Activated CD4-positive, alpha-beta T cell treated with anti-CD3 and anti-CD28 coated beads for 4 hours (primary cell): ENCODE measurements at regions not wholly inside any gene's neighbourhood (a gene's known extent, or its start where the extent isn't known, plus 50 kb on each side); places are given as distances from the start of the nearest gene placed in this dataset.
"Not testable (repeated sequence)": the region's sequence is repeated elsewhere in the genome, so short reads cannot be mapped to it uniquely, and the experiment has no call there.

Source experiments
- DNase-seq, 2 donors: peaks; one replicate each; pipeline ENCODE4 v3.0.0-alpha.2; 2020

- no peak for DNase-seq
These were observed 1160.4 kb downstream of the EFNA5 start for GRCh38 chr5:106510321-106510720.

DNA sequence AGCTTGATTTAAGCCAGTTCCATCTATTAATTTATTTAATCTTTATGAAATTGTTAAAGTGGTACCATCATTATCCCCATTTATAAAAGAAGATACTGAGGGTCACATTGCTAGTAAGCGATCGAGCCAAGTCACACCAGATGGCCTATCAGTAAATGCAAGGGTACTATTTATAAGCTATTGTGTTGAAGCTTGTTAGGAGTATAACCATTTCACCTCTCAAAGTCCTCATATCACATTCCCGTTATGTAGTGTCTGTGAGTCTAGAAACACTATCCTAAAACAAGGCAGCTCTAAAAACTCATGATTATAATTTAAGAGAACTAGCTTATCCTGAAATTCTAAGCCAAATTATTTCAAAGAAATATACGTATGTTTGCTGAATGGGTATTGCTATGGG lies 1161.8 kb downstream of the EFNA5 start:
- no peak for DNase-seq

GRCh38 chr5:106493910-106494309 lies 1176.8 kb downstream of the EFNA5 start:
- DNase-seq: no peak

GRCh38 chr5:106489004-106489403 lies 1181.7 kb downstream of the EFNA5 start:
- DNase-seq: no peak

DNA sequence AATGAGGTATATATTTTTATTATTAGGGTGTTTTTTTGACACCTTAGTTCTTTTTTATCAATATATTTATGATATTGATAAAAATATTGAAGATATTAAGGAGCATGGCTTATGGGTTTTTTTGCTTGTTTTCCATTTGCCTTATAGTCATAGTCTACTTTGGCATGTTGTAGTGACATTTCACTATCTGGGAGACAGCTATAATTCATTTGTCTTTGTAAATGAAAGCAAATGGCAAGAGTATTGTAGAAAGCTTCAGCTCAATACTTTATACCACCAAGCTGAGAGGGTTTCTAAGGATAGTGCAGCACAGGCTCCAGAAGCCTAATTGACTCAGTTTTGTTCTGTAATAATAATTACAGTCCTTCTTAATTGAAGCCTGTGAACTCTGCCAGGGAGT lies 1182.3 kb downstream of the EFNA5 start:
- DNase-seq: no peak

DNA sequence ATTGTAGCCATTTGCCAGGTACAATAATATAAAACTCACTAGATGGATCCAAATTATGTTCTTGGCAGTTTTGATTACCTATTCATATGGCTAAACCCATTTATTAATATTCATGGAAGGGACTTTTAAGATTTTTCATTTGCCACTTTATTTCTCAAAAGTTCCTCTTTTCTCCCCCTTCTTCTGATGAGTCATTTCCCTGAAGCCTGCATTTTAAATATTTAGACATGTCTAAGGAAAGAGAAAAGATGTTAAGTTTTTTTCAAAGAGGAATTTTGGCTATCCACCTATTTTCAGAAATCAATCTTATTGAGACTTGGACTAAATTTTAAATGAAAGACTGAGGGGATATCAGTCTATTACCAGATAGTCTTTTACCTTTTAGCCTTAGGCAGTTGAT lies 1189.4 kb downstream of the EFNA5 start:
- DNase-seq: no peak

DNA sequence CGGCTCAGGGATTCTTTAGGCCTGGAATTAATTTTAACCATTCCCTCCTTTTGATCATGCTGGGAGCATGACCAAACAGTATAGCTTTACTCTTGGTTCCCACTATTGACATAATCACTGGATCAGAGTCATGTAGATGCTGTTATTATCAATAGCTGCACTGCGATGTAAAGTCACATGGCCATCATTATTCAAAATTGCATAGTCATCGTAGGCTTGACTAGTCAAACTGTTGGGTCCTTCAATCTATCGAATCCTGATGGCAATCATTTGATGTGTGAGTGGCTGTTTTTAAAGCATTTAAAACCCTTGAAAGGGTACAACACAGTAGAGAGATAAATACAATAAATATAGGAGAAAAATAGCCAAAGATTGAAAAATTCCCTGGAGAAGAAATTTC lies 1194.1 kb downstream of the EFNA5 start:
- DNase-seq: no peak

GRCh38 chr5:106474066-106474465 lies 1196.7 kb downstream of the EFNA5 start:
- no peak for DNase-seq

DNA sequence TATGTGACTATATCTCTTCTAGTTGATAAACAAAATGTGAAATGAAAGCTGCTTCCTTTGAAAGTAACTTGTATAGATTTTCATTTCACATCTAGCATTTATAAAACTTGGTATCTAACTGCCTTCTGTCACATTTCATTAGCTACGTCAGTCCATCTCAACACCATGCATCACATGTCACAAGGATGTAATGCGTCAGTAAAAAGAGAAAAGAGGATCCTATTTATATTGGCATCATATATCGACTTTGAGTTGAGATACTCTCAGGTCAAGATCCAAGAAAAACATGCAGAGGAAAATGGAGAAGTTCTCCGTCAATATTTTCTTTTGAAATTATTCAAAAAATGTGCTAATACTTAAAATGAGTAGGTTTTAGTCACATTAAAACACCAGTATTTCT lies 1211.2 kb downstream of the EFNA5 start:
- DNase-seq: no peak

DNA sequence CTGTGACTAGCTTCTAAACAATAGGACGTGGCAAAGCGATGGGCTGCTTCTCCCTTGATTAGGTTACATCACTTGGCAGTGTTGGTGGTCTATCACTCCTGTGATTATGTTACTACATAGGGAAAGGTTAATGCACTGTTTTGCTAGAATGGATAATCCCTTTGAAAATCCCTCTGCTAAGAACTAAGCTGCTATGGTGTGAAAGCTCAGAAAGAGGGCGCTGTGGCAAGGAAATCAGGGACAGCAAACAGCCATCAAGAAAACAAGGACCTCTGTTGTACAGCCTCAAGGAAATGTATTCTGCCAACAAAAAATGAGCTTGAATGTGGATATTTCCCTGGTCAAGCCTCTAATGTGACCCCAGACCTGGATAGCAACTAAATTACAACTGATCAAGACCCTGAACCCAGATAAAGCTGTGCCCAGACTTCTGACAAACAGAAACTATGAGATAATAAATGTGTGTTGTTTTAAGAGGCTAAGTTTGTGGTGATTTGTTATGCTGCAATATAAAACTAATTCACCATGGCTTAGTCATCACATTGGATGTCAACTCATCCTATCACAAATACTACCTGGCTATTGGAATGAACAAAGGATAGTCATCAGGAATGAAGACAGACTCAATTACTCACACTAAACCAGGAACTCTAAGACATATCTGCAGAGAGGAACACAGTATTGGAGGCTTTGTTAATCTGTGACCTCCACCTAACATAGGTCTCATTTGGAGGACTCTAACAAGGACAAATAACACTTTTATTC lies 1215.9 kb downstream of the EFNA5 start:
- DNase-seq: no peak

GRCh38 chr5:106454050-106454449 lies 1216.7 kb downstream of the EFNA5 start:
- no peak for DNase-seq

DNA sequence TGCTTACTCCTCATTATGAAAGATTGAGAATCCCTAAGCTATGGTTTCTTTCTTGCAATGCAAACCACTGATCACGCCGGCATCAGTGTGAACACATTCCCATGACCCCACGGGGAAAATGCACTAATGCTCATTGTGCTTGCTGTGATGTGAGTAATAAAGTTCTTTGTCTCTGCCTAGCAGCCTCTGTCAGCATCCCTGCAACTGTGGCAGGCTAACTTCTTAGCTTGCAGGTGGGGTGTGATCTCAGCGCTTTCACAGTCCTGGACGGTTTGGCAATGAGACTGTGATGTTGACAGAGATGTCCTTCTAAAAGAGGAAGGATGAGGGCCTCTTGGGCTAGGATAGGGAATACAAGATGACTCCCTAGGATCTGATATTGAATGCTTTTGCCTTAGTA lies 1218.7 kb downstream of the EFNA5 start:
- no peak for DNase-seq

GRCh38 chr5:106443746-106444145 lies 1227.0 kb downstream of the EFNA5 start:
- no peak for DNase-seq

GRCh38 chr5:106435185-106435584 lies 1235.6 kb downstream of the EFNA5 start:
- DNase-seq: no peak

GRCh38 chr5:106430733-106431132 lies 1240.0 kb downstream of the EFNA5 start:
- not testable (repeated sequence) for DNase-seq

- no peak for DNase-seq
These were observed 1247.4 kb downstream of the EFNA5 start for GRCh38 chr5:106423109-106423897.

- DNase-seq: no peak
These were observed 1250.6 kb downstream of the EFNA5 start for GRCh38 chr5:106420102-106420501.

DNA sequence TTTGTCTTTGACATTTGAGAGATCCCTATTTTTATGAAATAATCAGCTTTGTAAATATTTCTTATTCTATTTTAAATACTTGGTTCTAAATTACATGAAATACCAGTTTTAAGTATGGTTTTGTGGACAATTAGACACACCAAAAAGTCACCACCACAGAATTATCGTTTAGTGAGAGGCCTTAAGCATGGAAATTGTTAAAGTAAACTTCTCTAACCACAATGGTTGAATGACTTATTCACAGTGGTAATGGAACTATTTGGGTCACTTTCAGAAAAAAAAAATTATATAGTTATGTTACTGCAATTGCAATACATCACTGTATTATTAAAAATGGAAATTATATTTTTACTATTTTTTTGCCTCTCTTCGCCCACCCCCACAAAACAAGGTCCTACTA lies 1252.5 kb downstream of the EFNA5 start:
- no peak for DNase-seq

DNA sequence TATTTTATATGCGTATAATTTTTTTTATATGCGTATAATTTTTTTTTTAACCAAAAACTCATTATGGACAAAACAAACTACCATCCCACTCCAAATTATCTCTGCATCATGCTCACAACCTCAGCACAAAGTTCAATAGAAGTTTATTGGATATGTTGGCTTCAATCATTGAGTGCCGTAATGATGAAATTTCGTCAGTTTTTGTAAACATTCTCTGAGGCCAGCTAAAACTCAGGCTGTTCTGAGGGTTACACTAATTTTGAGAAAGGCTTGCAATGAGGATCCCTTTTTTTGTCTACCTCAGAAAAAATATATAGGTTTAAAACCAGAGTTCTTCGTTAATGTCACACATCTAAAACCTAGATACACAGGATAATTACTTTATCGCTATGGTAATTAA lies 1253.2 kb downstream of the EFNA5 start:
- DNase-seq: no peak

DNA sequence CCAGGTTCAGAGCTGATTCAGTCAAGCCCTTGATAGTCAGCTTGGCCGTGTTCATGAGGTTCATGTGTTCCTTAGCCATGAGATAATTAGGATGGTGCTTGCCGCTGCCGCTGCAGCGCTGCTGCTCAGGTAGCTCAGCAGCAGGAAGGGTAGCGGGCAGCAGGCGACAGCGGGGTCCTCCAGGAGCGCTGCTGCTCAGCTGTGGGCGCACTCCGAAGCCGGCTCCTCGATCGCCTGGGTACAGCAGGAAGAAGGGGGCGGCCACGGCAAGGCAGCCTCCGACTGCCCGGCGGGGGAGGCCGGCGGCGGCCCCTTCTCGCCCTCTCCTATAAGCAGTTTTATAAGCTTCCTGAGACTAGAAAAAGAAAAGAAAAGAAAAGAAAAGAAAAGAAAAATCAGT lies 1253.6 kb downstream of the EFNA5 start:
- DNase-seq: no peak

DNA sequence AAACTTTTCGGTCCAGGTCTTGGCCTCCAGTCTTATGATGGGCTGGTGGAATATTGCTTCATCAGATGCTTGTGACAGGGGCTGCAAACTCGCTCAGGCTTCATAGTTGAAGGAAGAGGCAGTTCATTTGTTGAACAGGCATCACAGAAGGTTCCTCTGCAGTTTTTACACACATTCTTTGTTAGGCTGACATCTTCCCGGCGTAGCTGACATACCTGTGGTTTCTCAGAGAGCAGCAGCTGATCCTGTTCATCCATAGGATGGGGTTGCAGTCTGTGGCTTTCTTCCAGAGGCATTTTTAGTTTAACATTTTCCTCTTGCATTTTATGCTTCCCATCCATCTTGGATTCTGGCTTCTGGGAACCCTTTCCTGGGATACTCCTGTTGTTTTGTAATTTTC lies 1255.2 kb downstream of the EFNA5 start:
- no peak for DNase-seq

DNA sequence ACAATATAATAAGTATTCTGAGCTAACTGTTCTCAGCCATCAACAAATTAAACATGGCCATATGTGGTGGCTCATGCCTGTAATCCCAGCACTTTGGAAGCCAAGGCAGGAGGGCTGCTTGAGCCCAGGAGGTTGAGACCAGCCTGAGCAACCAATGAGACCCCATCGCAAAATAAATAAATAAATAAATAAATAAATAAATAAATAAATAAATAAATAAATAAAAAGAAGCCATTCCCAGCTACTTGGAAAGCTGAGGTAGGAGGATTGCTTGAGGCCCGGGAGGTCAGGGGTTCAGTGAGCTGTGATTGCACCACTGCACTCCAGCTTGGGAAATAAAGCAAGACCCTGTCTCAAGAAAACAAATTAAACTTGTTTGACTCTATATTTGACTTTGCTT lies 1256.4 kb downstream of the EFNA5 start:
- DNase-seq: no peak

DNA sequence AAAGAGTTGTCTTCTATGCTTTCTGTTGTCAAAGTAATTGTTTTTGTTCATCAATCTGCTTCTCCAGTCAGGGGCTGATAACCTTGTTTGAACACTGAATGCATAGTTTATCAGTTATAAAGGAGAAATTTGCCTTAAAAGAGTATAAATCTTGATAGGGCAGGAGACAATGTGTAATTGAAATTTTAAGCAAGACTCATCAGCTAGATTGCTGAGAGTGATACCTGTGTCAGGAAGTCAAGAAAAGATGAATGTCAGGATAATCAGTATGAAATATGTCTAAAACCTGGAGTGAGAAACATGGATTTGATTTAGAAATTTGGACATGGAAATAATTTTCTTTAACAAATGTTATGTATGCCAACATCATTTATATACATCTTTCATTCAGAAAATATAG lies 1258.1 kb downstream of the EFNA5 start:
- DNase-seq: no peak

DNA sequence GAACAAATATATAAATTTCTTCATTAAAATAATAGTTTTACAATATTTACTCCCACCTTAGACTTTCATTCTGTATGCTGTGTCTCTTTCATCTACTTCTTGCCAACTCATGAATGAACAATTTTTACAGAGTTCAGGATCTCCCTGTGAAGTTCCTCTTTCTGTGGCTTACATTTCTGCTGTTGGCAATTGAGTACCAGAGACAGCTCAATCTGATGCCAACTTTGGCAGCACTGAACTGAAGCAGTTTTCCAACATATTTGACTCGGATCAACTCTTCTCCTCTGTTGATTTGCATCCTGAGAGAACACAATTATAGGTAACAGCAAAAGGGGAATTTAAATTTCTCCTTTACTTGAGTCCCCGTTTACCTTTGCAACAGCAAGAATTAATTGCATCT lies 1262.2 kb downstream of the EFNA5 start:
- no peak for DNase-seq

- DNase-seq: no peak
These were observed 1262.6 kb downstream of the EFNA5 start for GRCh38 chr5:106408141-106408540.
